PFSK-1 (cell line): ENCODE measurements at regions not wholly inside any gene's neighbourhood (a gene's known extent, or its start where the extent isn't known, plus 50 kb on each side); places are given as distances from the start of the nearest gene placed in this dataset.

Experiments
- POLR2AphosphoS5 ChIP-seq: IDR thresholded peaks from 2 replicates; pipeline ENCODE4 v1.6.1; 2012; ENCODE audit warnings: low read depth, mild to moderate bottlenecking, control low read depth, low read length, moderate library complexity
- REST ChIP-seq, 2 experiments: IDR thresholded peaks; 2 replicates each; pipeline versions ENCODE4 v1.6.1 to v1.8.0; 2011 to 2012; ENCODE audit warnings: low read depth in 2 of 2, low read length in 2 of 2, control low read depth in 1 of 2, inconsistent platforms in 1 of 2, mild to moderate bottlenecking in 1 of 2, moderate library complexity in 1 of 2; ENCODE audit not compliant: insufficient read depth in 1 of 2
- SIN3A ChIP-seq: IDR thresholded peaks from 2 replicates; pipeline ENCODE4 v1.6.1; 2012; ENCODE audit warnings: mild to moderate bottlenecking, low read length, moderate library complexity, borderline replicate concordance; ENCODE audit not compliant: insufficient read depth
- TAF1 ChIP-seq: IDR thresholded peaks from 2 replicates; pipeline ENCODE4 v1.6.1; 2012; ENCODE audit warnings: low read length, control low read depth, borderline replicate concordance; ENCODE audit not compliant: insufficient read depth

- TF ChIP-seq REST (IDR thresholded peaks at IDR 0.05; ENCODE audit: insufficient read depth in 1 of 2, low read depth in 2 of 2, low read length in 2 of 2) = no peak
- TF ChIP-seq TAF1 = no peak
- TF ChIP-seq POLR2AphosphoS5 = no peak
- TF ChIP-seq SIN3A = no peak
Measured at GRCh38 chr19:28489776-28490175, 723.2 kb downstream of the UQCRFS1 start.
